IMR-90 (cell line): ENCODE measurements at regions not wholly inside any gene's neighbourhood (a gene's known extent, or its start where the extent isn't known, plus 50 kb on each side); places are given as distances from the start of the nearest gene placed in this dataset.

Experiments used
- ATAC-seq: fragments of 200-7000 bp; cut with Tn5 transposase; 2 replicates; pipeline ENCODE4 v1.9.1; 2020; ENCODE audit warnings: low read depth, mild to moderate bottlenecking, moderate library complexity
- BruUV-seq: library from RNA; stranded (reverse); fragments of 400-500 nt; replicated peaks from 2 replicates; lab custom pipeline; 2021; lab: Mats Ljungman, UMichigan
- CTCF ChIA-PET: fragments of 300-600 bp; formaldehyde crosslinking; extraction: SDS; loops from one replicate; lab custom pipeline; 2021; ENCODE audit warnings: antibody characterized with exemption; lab: Yijun Ruan, JAX
- POLR2A ChIA-PET: fragments of 300-600 bp; sonication (Branson Sonifier 250); formaldehyde crosslinking; loops from one replicate; lab custom pipeline; 2022; ENCODE audit warnings: antibody characterized with exemption; ENCODE audit not compliant: unreplicated experiment; lab: Charles Lee
- DNase-seq: peaks from one replicate; pipeline ENCODE4 v3.0.0; 2013
- H2AFZ ChIP-seq: replicated peaks from 2 replicates; pipeline ENCODE3; 2013; ENCODE audit warnings: low read length, mild to moderate bottlenecking; ENCODE audit not compliant: poor library complexity
- H2AK5ac ChIP-seq: 2 replicates; pipeline ENCODE4 v1.6.1; 2013; ENCODE audit warnings: low read depth, low read length, inconsistent platforms
- H2AK9ac ChIP-seq: replicated peaks from 2 replicates; pipeline ENCODE3; 2013; ENCODE audit warnings: mild to moderate bottlenecking, low read depth, low read length, moderate library complexity; ENCODE audit not compliant: poor library complexity
- H2BK120ac ChIP-seq: 2 replicates; pipeline ENCODE4 v1.6.1; 2013; ENCODE audit warnings: low read depth, low read length, inconsistent platforms
- H2BK15ac ChIP-seq: 3 replicates; pipeline ENCODE4 v1.6.1; 2013; ENCODE audit warnings: low read depth, low read length, inconsistent platforms
- H2BK20ac ChIP-seq: 2 replicates; pipeline ENCODE4 v1.6.1; 2013; ENCODE audit warnings: low read depth, mild to moderate bottlenecking, inconsistent platforms, low read length, moderate library complexity
- H2BK5ac ChIP-seq: 2 replicates; pipeline ENCODE4 v1.6.1; 2013; ENCODE audit warnings: mild to moderate bottlenecking, low read depth, low read length, inconsistent platforms; ENCODE audit not compliant: poor library complexity, severe bottlenecking
- H3K14ac ChIP-seq: replicated peaks from 2 replicates; pipeline ENCODE4 v1.6.1; 2013; ENCODE audit warnings: low read depth, low read length, inconsistent platforms
- H3K18ac ChIP-seq: 2 replicates; pipeline ENCODE4 v1.6.1; 2013; ENCODE audit warnings: low read depth, low read length, control low read depth
- H3K23ac ChIP-seq: 2 replicates; pipeline ENCODE4 v1.6.1; 2013; ENCODE audit warnings: low read depth, low read length, inconsistent platforms
- H3K27ac ChIP-seq: 2 replicates; pipeline ENCODE4 v1.5.1; 2013; ENCODE audit warnings: mild to moderate bottlenecking, control low read depth, low read length; ENCODE audit not compliant: insufficient read depth
- H3K27me3 ChIP-seq: 2 replicates; pipeline ENCODE4 v1.6.1; 2013; ENCODE audit warnings: low read length; ENCODE audit not compliant: control insufficient read depth, insufficient read depth
- H3K36me3 ChIP-seq: 2 replicates; pipeline ENCODE4 v1.6.1; 2013; ENCODE audit warnings: low read length, mixed read lengths; ENCODE audit not compliant: control insufficient read depth, insufficient read depth
- H3K4ac ChIP-seq: 2 replicates; pipeline ENCODE4 v1.6.1; 2013; ENCODE audit warnings: low read depth, low read length, inconsistent platforms
- H3K4me1 ChIP-seq: 2 replicates; pipeline ENCODE4 v1.6.1; 2013; ENCODE audit warnings: low read length, mixed read lengths; ENCODE audit not compliant: control insufficient read depth, insufficient read depth
- H3K4me2 ChIP-seq: 2 replicates; pipeline ENCODE4 v1.6.1; 2013; ENCODE audit warnings: low read depth, mild to moderate bottlenecking, control low read depth, low read length, moderate library complexity
- H3K4me3 ChIP-seq: 2 replicates; pipeline ENCODE4 v1.5.1; 2013; ENCODE audit warnings: low read depth, mild to moderate bottlenecking, control low read depth, low read length, moderate library complexity; ENCODE audit not compliant: insufficient read depth
- H3K56ac ChIP-seq: 2 replicates; pipeline ENCODE4 v1.6.1; 2013; ENCODE audit warnings: low read length, inconsistent platforms; ENCODE audit not compliant: insufficient read depth; ENCODE audit errors: extremely low read depth
- H3K79me1 ChIP-seq, 2 experiments: 2 replicates each; pipeline ENCODE4 v1.6.1; 2013; ENCODE audit warnings: low read length in 2 of 2, inconsistent platforms in 1 of 2, low read depth in 1 of 2
- H3K9ac ChIP-seq: 2 replicates; pipeline ENCODE4 v1.6.1; 2013; ENCODE audit warnings: low read depth, low read length, control low read depth
- H3K9me1 ChIP-seq: 2 replicates; pipeline ENCODE4 v1.6.1; 2013; ENCODE audit warnings: low read length, inconsistent platforms; ENCODE audit not compliant: insufficient read depth
- H3K9me3 ChIP-seq: 2 replicates; pipeline ENCODE4 v1.6.1; 2013; ENCODE audit warnings: low read length; ENCODE audit not compliant: control insufficient read depth, insufficient read depth
- H4K20me1 ChIP-seq: 2 replicates; pipeline ENCODE4 v1.6.1; 2013; ENCODE audit warnings: low read length, inconsistent platforms; ENCODE audit not compliant: insufficient read depth
- H4K5ac ChIP-seq: 2 replicates; pipeline ENCODE4 v1.6.1; 2013; ENCODE audit warnings: mild to moderate bottlenecking, low read depth, low read length, control low read depth
- H4K8ac ChIP-seq, 2 experiments: 2 replicates each; pipeline ENCODE4 v1.6.1; 2013; ENCODE audit warnings: low read depth in 2 of 2, low read length in 2 of 2, control low read depth in 1 of 2, inconsistent platforms in 1 of 2
- H4K91ac ChIP-seq: 2 replicates; pipeline ENCODE4 v1.6.1; 2013; ENCODE audit warnings: low read depth, low read length, inconsistent platforms; ENCODE audit not compliant: insufficient read depth
- BHLHE40 ChIP-seq: fragments of 150-350 bp; IDR thresholded peaks from 2 replicates; pipeline ENCODE4 v1.6.1; 2016; ENCODE audit warnings: mild to moderate bottlenecking, low read depth, low read length
- CEBPB ChIP-seq: IDR thresholded peaks from 2 replicates; pipeline ENCODE4 v1.6.1; 2012; ENCODE audit warnings: low read depth, low read length, improper control_type of control experiment
- CHD1 ChIP-seq: IDR thresholded peaks from 2 replicates; pipeline ENCODE4 v1.6.1; 2012; ENCODE audit warnings: low read depth, low read length, improper control_type of control experiment
- FOS ChIP-seq: fragments of 150-350 bp; IDR thresholded peaks from 2 replicates; pipeline ENCODE4 v1.6.1; 2016; ENCODE audit warnings: low read depth, low read length
- MAFK ChIP-seq: IDR thresholded peaks from 2 replicates; pipeline ENCODE4 v1.6.1; 2012; ENCODE audit warnings: low read depth, low read length, improper control_type of control experiment
- MAZ ChIP-seq: IDR thresholded peaks from 2 replicates; pipeline ENCODE4 v1.6.1; 2012; ENCODE audit warnings: low read depth, mild to moderate bottlenecking, low read length, improper control_type of control experiment, moderate library complexity, borderline replicate concordance
- MXI1 ChIP-seq: IDR thresholded peaks from 2 replicates; pipeline ENCODE4 v1.6.1; 2012; ENCODE audit warnings: low read depth, mild to moderate bottlenecking, low read length, moderate library complexity, borderline replicate concordance
- NFE2L2 ChIP-seq: fragments of 150-350 bp; IDR thresholded peaks from 2 replicates; pipeline ENCODE4 v1.6.1; 2016; ENCODE audit warnings: low read depth, mild to moderate bottlenecking, low read length
- POLR2A ChIP-seq: IDR thresholded peaks from 2 replicates; pipeline ENCODE4 v1.6.1; 2012; ENCODE audit warnings: mild to moderate bottlenecking, low read depth, low read length
- RAD21 ChIP-seq: IDR thresholded peaks from 2 replicates; pipeline ENCODE4 v1.6.1; 2012; ENCODE audit warnings: low read length, improper control_type of control experiment
- RCOR1 ChIP-seq: IDR thresholded peaks from 2 replicates; pipeline ENCODE4 v1.6.1; 2012; ENCODE audit warnings: mild to moderate bottlenecking, low read length, improper control_type of control experiment; ENCODE audit not compliant: insufficient replicate concordance
- RFX5 ChIP-seq: IDR thresholded peaks from 2 replicates; pipeline ENCODE4 v1.8.0; 2012; ENCODE audit warnings: low read depth, mild to moderate bottlenecking, low read length, moderate library complexity
- SMC3 ChIP-seq: fragments of 150-350 bp; IDR thresholded peaks from 2 replicates; pipeline ENCODE4 v1.6.1; 2016; ENCODE audit warnings: low read depth, mild to moderate bottlenecking, antibody characterized with exemption, low read length, moderate library complexity
- WGBS, 2 experiments: methylation state at CpG; one replicate each; pipeline versions ENCODE4 v1.1.5 to v1.1.7; 2013; ENCODE audit warnings: missing lambda C conversion rate in 2 of 2; ENCODE audit not compliant: insufficient read length in 1 of 2; ENCODE audit errors: extremely low coverage in 2 of 2; 5-methylcytosine and 5-hydroxymethylcytosine counted together
- dilution Hi-C: fragments of 300-500 bp; cut with HindIII; formaldehyde crosslinking; loops from one replicate; pipeline ENCODE4 v1.14.3; 2018; ENCODE audit warnings: low sequenced_read_pairs; ENCODE audit not compliant: unreplicated experiment
- in situ Hi-C: fragments of 300-500 bp; cut with MboI; formaldehyde crosslinking; loops from 3 replicates; pipeline ENCODE4 v1.14.3; 2019; ENCODE audit warnings: low sequenced_read_pairs, inconsistent platforms, mixed read lengths
- intact Hi-C: fragments of 100-400 bp; cut with micrococcal nuclease; formaldehyde crosslinking; loops from 2 replicates; pipeline ENCODE4 v1.10.0; 2022
- TF ChIP-seq, protein P1 (sequence below): fragments of 150-350 bp; IDR thresholded peaks from 2 replicates; pipeline ENCODE4 v1.6.1; 2016; ENCODE audit warnings: low read depth, mild to moderate bottlenecking, low read length, moderate library complexity, borderline replicate concordance
- TF ChIP-seq, protein P2 (sequence below): conservative IDR thresholded peaks from 2 replicates; pipeline ENCODE4 v1.5.1; 2012; ENCODE audit warnings: mild to moderate bottlenecking, low read depth, low read length, improper control_type of control experiment
- TF ChIP-seq, protein P3 (sequence below): fragments of 150-350 bp; IDR thresholded peaks from 2 replicates; pipeline ENCODE4 v1.6.1; 2017; ENCODE audit warnings: mild to moderate bottlenecking, antibody characterized with exemption, low read length, low read depth

DNA sequence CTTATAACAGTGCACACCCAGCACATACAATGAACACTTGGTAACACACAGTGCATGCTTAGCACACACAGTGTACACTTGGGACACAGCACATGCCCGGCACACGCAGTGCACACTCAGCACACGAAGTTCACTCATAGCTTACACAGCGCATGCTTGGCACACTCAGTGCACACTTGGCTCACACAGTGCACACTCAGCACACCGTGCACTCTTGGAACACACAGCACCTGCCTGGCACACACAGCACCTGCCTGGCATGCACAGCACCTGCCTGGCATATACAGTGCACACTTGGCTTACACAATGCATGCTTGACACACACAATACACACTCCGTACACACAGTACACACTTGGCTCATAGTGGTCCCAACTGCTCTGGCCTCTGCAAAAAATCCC, 128.2 kb downstream of the GALR1 start:
- CTCF ChIA-PET = no interaction called here
- Histone ChIP-seq H3K14ac (no peak overlapping the region), H2AK9ac (no peak overlapping the region), H2AK5ac (no peak overlapping the region), H4K20me1 (no peaks in the 10 kb centered on the region), H3K4ac (no peak overlapping the region), H3K4me1 (no peaks in the 10 kb centered on the region), H4K5ac (no peak overlapping the region), H2BK20ac (no peak overlapping the region), H3K4me2 (no peak overlapping the region), H3K27ac (no peak overlapping the region), H3K4me3 (no peak overlapping the region), H4K8ac (no peak overlapping the region), H2BK5ac (no peak overlapping the region), H3K79me1 (no peaks in the 10 kb centered on the region), H2BK15ac (no peak overlapping the region), H2BK120ac (no peak overlapping the region), H3K9me3 (peaks cover 27% of the 10 kb centered on the region), H3K56ac (no peak overlapping the region), H3K27me3 (no peaks in the 10 kb centered on the region), H3K18ac (no peak overlapping the region), H2AFZ (peak overlapping the region; percentile 51), H3K9ac (no peak overlapping the region), H3K23ac (no peak overlapping the region), H3K36me3 (no peaks in the 10 kb centered on the region), H3K9me1 (no peaks in the 10 kb centered on the region), H4K91ac (no peak overlapping the region)
- DNase-seq (no peak), ATAC-seq (no peak)
- TF ChIP-seq POLR2A (no peak), MAZ (no peak), BHLHE40 (no peak), MXI1 (no peak), MAFK (no peak), SMC3 (no peak), NFE2L2 (no peak), CEBPB (no peak), RAD21 (no peak), CHD1 (no peak), RCOR1 (no peak), FOS (no peak), RFX5 (no peak)
- TF ChIP-seq, protein P1, sequence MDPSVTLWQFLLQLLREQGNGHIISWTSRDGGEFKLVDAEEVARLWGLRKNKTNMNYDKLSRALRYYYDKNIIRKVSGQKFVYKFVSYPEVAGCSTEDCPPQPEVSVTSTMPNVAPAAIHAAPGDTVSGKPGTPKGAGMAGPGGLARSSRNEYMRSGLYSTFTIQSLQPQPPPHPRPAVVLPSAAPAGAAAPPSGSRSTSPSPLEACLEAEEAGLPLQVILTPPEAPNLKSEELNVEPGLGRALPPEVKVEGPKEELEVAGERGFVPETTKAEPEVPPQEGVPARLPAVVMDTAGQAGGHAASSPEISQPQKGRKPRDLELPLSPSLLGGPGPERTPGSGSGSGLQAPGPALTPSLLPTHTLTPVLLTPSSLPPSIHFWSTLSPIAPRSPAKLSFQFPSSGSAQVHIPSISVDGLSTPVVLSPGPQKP = no peak
- TF ChIP-seq, protein P2, sequence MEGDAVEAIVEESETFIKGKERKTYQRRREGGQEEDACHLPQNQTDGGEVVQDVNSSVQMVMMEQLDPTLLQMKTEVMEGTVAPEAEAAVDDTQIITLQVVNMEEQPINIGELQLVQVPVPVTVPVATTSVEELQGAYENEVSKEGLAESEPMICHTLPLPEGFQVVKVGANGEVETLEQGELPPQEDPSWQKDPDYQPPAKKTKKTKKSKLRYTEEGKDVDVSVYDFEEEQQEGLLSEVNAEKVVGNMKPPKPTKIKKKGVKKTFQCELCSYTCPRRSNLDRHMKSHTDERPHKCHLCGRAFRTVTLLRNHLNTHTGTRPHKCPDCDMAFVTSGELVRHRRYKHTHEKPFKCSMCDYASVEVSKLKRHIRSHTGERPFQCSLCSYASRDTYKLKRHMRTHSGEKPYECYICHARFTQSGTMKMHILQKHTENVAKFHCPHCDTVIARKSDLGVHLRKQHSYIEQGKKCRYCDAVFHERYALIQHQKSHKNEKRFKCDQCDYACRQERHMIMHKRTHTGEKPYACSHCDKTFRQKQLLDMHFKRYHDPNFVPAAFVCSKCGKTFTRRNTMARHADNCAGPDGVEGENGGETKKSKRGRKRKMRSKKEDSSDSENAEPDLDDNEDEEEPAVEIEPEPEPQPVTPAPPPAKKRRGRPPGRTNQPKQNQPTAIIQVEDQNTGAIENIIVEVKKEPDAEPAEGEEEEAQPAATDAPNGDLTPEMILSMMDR = no peak
- TF ChIP-seq, protein P3, sequence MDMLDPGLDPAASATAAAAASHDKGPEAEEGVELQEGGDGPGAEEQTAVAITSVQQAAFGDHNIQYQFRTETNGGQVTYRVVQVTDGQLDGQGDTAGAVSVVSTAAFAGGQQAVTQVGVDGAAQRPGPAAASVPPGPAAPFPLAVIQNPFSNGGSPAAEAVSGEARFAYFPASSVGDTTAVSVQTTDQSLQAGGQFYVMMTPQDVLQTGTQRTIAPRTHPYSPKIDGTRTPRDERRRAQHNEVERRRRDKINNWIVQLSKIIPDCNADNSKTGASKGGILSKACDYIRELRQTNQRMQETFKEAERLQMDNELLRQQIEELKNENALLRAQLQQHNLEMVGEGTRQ = no peak
- BruUV-seq = no TSS peak
- POLR2A ChIA-PET = no interaction called here
- in situ Hi-C loops = no loop called here
- dilution Hi-C loops = no loop called here
- WGBS, 2 experiments = 87% methylated on average over 6 of the region's 6 CpGs; no CpG with 5 or more reads in 1 of the 2 experiments
- intact Hi-C loops = no loop called here
